Choroid plexus epithelial cell (primary cell): ENCODE measurements at regions not wholly inside any gene's neighbourhood (a gene's known extent, or its start where the extent isn't known, plus 50 kb on each side); places are given as distances from the start of the nearest gene placed in this dataset.

Experiments
- DNase-seq: peaks from one replicate; pipeline ENCODE4 v3.0.0-alpha.2; 2010; ENCODE audit warnings: low read depth
- H3K4me3 ChIP-seq: 2 replicates; pipeline ENCODE4 v1.5.1; 2011; ENCODE audit warnings: low read depth, mild to moderate bottlenecking, control low read depth, low read length, moderate library complexity
- TF ChIP-seq, protein P1 (sequence below): conservative IDR thresholded peaks from 2 replicates; pipeline ENCODE4 v1.5.1; 2011; ENCODE audit warnings: low read depth, mild to moderate bottlenecking, control low read depth, inconsistent platforms, low read length, moderate library complexity

DNA sequence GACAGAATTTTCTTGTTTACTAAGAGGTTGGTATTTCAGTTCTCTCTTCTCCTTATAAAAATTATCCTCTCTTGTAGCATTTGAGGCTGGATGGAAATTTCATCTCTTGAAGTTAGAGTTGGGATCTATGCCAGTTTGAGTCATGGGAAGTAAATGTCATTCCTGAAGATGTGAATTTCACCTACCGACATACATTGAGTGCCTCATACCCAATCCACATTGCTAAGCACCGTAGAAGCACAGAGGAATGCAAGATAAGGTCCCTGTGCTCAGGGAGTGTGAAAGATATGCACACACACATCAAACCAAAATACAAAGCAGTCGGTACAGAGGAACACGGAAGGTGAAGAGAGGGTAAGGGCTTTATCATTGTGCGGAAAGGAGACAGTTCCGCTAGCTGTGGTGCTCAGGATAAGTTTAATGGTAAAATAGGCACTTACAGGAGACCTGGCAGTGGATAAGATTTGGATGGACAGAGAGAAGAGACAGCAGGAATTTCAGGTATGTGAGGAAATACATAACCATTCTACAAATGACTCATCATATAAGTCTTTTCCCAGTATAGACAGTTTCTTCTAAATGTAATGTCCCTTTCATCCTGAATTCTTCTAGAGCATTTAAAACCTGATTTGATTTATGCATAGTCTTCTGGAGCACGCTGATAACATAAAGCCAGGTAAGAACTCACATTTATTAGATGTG, 205.3 kb upstream of the ST6GAL2 start:
- TF ChIP-seq, protein P1, sequence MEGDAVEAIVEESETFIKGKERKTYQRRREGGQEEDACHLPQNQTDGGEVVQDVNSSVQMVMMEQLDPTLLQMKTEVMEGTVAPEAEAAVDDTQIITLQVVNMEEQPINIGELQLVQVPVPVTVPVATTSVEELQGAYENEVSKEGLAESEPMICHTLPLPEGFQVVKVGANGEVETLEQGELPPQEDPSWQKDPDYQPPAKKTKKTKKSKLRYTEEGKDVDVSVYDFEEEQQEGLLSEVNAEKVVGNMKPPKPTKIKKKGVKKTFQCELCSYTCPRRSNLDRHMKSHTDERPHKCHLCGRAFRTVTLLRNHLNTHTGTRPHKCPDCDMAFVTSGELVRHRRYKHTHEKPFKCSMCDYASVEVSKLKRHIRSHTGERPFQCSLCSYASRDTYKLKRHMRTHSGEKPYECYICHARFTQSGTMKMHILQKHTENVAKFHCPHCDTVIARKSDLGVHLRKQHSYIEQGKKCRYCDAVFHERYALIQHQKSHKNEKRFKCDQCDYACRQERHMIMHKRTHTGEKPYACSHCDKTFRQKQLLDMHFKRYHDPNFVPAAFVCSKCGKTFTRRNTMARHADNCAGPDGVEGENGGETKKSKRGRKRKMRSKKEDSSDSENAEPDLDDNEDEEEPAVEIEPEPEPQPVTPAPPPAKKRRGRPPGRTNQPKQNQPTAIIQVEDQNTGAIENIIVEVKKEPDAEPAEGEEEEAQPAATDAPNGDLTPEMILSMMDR: no peak
- H3K4me3 ChIP-seq: no peak overlapping the region
- peak; percentile 68 for DNase-seq

DNA sequence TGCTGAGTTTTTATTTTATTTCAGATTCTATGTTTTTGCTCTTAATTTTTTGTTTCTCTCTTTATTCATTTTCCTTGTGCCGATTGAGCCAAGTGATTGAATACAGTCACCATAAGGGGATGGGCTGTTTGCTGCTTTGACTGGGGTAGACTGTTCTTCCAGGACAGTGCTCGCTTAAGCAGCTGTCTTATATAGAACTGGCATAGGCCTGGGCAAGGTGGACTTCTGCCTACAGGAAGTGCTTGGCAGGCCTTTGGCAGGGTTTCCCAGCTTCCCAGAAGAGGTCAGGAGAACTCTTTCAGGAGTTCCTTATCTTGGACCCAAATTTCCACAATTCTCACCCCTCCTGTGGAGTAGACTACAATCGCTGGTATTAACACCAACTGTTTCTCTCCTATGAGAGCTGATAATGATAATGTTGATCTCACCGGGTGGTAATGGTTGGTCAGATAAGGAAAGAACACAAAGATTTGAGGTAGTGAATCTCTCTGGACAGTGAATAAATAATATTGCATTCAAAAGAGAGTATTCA, 207.5 kb upstream of the ST6GAL2 start:
- no peak for DNase-seq
- TF ChIP-seq, protein P1: no peak
- H3K4me3 ChIP-seq: no peak overlapping the region

DNA sequence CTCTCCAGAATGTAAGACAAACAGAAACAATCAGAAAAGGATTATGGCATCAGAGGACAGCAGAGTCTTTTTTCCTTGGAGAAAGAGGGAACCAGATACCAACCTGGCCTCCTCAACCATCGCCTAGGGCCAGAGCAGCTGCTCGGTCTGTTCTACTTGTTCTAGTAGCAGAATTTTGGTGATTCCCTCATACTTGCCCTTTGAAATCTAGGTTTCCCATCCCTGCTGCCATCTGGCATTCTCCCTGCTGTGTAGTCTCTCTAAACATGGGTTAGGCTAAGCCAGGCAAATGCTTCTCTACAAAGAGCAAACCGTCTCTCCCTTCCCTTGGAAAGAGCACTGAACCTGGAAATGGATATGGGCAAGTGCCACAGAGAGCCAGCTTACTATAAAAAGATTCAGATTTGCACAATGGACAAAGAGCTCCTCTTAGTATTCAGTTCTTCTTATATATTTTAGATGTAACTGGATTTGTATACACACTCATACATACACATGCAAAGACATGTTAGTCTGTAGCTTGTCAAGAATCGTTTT, 208.6 kb upstream of the ST6GAL2 start:
- H3K4me3 ChIP-seq: no peak overlapping the region
- no peak for DNase-seq
- TF ChIP-seq, protein P1: no peak

DNA sequence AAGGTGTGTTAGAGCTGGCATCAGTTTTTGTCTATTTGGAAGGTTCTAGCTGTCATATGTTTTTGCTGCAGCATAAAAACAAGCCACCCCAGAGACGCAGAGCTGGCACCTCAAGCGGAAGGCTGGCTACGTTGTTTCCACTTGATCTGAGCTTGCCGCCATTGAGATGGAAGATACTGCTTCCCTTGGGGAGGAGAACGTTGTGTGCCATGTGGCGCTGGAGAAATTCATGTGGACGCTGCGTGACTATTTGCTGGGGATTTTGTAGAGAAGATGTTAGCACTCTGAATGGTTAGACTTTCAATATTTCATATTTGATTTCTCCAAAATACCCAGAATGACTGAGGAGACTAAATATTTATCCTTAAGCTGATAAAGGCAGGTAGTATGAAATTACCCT, 216.2 kb upstream of the ST6GAL2 start:
- DNase-seq: no peak
- TF ChIP-seq, protein P1: no peak
- H3K4me3 ChIP-seq: no peak overlapping the region

DNA sequence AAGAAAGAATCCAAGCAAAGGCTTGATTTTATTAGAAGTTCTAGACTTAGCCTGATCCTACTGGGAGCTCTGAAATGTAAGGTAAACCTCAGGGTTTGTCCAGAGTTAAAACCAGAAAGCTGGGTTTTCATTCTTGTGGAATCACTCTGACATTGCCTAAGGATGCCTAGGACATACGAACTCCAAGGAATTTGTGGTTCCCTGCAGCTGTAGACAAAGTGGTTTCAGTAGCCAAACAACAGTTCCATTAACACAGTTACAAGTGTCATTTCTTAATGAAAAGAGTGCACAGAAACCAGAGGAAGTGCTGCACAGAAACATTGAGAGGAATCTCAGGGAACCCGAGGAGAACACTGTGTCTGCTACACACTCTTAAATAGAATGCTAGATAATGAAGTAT, 221.4 kb upstream of the ST6GAL2 start:
- no peak overlapping the region for H3K4me3 ChIP-seq
- TF ChIP-seq, protein P1: no peak
- DNase-seq: no peak

DNA sequence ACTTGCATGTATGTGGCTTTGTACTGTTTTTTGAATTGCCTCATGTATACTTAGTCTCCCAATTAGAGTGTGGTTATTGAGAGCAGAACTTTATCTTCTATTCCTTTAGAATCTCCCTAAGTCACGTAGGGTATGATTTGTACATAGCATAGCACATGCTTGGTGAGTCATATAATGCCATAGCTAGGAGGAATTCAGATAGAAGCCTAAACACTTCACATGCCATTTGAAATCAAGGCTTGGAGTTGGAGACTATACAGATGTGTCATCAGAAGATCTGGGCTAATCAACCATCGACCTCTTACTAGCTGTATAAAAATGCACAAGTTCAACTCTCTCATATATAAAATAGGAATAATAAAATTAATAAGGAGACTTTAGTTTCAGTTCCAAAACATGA, 222.6 kb upstream of the ST6GAL2 start:
- peak; percentile 61 for DNase-seq
- TF ChIP-seq, protein P1: no peak
- H3K4me3 ChIP-seq: no peak overlapping the region

DNA sequence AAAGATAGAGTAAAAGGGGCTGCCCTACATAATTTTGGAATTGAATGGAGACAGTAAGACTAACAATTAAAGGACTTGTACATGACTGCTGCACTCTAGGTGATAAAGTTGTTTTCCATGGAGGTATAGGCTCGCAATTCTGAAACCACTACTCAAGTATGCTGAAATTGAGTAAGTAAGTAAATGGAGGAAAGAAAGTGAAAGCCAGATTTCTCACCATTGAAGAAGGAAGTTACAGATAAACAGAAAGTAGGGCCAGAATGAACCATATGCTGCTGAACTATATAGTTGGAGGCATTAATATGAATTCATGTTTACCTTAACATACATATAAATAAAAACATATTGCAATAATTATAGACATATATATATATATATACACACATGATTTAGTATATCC, 225.7 kb upstream of the ST6GAL2 start:
- no peak for DNase-seq
- TF ChIP-seq, protein P1: no peak
- H3K4me3 ChIP-seq: no peak overlapping the region
